HL-60 (cell line): ENCODE measurements at regions not wholly inside any gene's neighbourhood (a gene's known extent, or its start where the extent isn't known, plus 50 kb on each side); places are given as distances from the start of the nearest gene placed in this dataset.

ENCODE experiments used
- POLR2AphosphoS5 ChIP-seq: IDR thresholded peaks from 2 replicates; pipeline ENCODE4 v1.6.1; 2012; ENCODE audit warnings: low read depth
- TF ChIP-seq, protein P1 (sequence below): IDR thresholded peaks from one replicate; pipeline ENCODE4 v1.5.1; 2011; ENCODE audit warnings: low read length, control low read depth, inconsistent platforms; ENCODE audit not compliant: insufficient read depth

- TF ChIP-seq, protein P1, sequence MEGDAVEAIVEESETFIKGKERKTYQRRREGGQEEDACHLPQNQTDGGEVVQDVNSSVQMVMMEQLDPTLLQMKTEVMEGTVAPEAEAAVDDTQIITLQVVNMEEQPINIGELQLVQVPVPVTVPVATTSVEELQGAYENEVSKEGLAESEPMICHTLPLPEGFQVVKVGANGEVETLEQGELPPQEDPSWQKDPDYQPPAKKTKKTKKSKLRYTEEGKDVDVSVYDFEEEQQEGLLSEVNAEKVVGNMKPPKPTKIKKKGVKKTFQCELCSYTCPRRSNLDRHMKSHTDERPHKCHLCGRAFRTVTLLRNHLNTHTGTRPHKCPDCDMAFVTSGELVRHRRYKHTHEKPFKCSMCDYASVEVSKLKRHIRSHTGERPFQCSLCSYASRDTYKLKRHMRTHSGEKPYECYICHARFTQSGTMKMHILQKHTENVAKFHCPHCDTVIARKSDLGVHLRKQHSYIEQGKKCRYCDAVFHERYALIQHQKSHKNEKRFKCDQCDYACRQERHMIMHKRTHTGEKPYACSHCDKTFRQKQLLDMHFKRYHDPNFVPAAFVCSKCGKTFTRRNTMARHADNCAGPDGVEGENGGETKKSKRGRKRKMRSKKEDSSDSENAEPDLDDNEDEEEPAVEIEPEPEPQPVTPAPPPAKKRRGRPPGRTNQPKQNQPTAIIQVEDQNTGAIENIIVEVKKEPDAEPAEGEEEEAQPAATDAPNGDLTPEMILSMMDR = no peak
- no peak for TF ChIP-seq POLR2AphosphoS5
These were observed 137.3 kb downstream of the SYF2 start for GRCh38 chr1:25094995-25095394.
